A673 (cell line): ENCODE measurements at regions not wholly inside any gene's neighbourhood (a gene's known extent, or its start where the extent isn't known, plus 50 kb on each side); places are given as distances from the start of the nearest gene placed in this dataset.

Experiments
- EZH2 ChIP-seq: fragments of 200-600 bp; sonication (generic); IDR thresholded peaks from 2 replicates; pipeline ENCODE4 v1.6.1; 2017; ENCODE audit warnings: borderline replicate concordance, low read depth, mild to moderate bottlenecking, mixed read lengths, antibody characterized with exemption, low read length; ENCODE audit not compliant: poor library complexity, severe bottlenecking
- TF ChIP-seq, protein P1 (sequence below): fragments of 300-800, 200-600 bp; sonication (generic); conservative IDR thresholded peaks from 2 replicates; pipeline ENCODE4 v1.5.1; 2017; ENCODE audit warnings: low read depth, mild to moderate bottlenecking, antibody characterized with exemption, low read length, moderate library complexity, mixed read lengths

DNA sequence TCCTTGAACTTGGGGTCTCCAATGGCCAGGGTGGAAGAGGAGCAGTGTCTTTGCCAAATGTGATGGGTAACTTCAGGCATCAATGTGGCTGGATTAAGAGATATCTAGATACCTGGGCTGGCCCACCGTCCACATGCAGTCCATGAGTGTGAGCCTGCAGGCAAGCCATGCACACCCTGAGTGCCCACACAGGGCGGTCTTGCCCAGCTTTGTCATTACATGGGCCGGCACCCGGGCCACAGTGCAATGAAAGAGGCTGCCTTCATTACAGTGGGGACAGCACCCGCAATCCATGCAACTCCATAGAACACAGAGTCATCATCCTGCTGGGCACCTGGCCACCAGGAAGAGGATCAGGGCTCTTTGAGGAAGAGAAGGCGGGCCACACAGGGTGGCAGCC is 263.8 kb upstream of the IRX1 start:
- TF ChIP-seq, protein P1, sequence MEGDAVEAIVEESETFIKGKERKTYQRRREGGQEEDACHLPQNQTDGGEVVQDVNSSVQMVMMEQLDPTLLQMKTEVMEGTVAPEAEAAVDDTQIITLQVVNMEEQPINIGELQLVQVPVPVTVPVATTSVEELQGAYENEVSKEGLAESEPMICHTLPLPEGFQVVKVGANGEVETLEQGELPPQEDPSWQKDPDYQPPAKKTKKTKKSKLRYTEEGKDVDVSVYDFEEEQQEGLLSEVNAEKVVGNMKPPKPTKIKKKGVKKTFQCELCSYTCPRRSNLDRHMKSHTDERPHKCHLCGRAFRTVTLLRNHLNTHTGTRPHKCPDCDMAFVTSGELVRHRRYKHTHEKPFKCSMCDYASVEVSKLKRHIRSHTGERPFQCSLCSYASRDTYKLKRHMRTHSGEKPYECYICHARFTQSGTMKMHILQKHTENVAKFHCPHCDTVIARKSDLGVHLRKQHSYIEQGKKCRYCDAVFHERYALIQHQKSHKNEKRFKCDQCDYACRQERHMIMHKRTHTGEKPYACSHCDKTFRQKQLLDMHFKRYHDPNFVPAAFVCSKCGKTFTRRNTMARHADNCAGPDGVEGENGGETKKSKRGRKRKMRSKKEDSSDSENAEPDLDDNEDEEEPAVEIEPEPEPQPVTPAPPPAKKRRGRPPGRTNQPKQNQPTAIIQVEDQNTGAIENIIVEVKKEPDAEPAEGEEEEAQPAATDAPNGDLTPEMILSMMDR: no peak
- TF ChIP-seq EZH2: no peak
